Spinal cord (tissue), 9 donors: ENCODE measurements at regions not wholly inside any gene's neighbourhood (a gene's known extent, or its start where the extent isn't known, plus 50 kb on each side); places are given as distances from the start of the nearest gene placed in this dataset.

Experiments used
- DNase-seq, 6 donors: peaks; one replicate each; pipeline versions ENCODE4 v3.0.0 to v3.0.0-alpha.2; 2013 to 2015; ENCODE audit warnings: low spot score in 6 of 6, low read depth in 4 of 6
- H3K27ac ChIP-seq: one replicate; pipeline ENCODE4 v1.5.1; 2013; ENCODE audit warnings: low read depth, low read length, control low read depth
- H3K27me3 ChIP-seq: one replicate; pipeline ENCODE4 v1.6.1; 2013; ENCODE audit warnings: low read length; ENCODE audit not compliant: control insufficient read depth, insufficient read depth
- H3K36me3 ChIP-seq: one replicate; pipeline ENCODE4 v1.6.1; 2013; ENCODE audit warnings: low read length; ENCODE audit not compliant: control insufficient read depth, insufficient read depth
- H3K4me1 ChIP-seq: one replicate; pipeline ENCODE4 v1.6.1; 2013; ENCODE audit warnings: low read length; ENCODE audit not compliant: control insufficient read depth, insufficient read depth
- H3K4me3 ChIP-seq: one replicate; pipeline ENCODE4 v1.5.1; 2013; ENCODE audit warnings: low read depth, low read length, control low read depth
- H3K9me3 ChIP-seq: one replicate; pipeline ENCODE4 v1.6.1; 2013; ENCODE audit warnings: low read length; ENCODE audit not compliant: control insufficient read depth, insufficient read depth
- WGBS: methylation state at CpG from one replicate; pipeline ENCODE4 v1.1.5; 2013; ENCODE audit warnings: missing lambda C conversion rate; ENCODE audit not compliant: insufficient coverage; 5-methylcytosine and 5-hydroxymethylcytosine counted together
- donor health status: healthy.

GRCh38 chr10:53115660-53116059, 343.1 kb upstream of the MBL2 start:
- no peaks in the 10 kb centered on the region for H3K27me3 ChIP-seq
- H3K36me3 ChIP-seq = no peaks in the 10 kb centered on the region
- WGBS = no CpG with 5 or more reads among the region's 2 CpGs
- H3K4me3 ChIP-seq = no peak overlapping the region
- H3K9me3 ChIP-seq = no peaks in the 10 kb centered on the region
- H3K27ac ChIP-seq = no peak overlapping the region
- no peak for DNase-seq
- no peaks in the 10 kb centered on the region for H3K4me1 ChIP-seq

DNA sequence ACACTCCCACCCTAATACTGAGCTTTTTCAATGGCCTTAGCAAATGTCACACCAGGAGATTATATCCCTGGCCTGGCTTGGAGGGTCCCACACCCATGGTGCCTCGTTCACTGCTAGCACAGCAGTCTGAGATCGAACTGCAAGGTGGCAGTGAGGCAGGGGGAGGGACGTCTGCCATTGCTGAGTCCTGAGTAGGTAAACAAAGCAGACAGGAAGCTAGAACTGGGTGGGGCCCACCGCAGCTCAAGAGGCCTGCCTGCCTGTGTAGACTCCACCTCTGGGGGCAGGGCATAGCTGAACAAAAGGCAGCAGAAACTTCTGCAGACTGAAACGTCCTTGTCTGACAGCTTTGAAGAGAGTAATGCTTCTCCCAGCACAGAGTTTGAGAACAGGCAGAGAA, 338.9 kb upstream of the MBL2 start:
- Histone ChIP-seq H3K27me3 (no peaks in the 10 kb centered on the region), H3K4me3 (no peak overlapping the region), H3K4me1 (no peaks in the 10 kb centered on the region), H3K36me3 (no peaks in the 10 kb centered on the region), H3K9me3 (no peaks in the 10 kb centered on the region), H3K27ac (no peak overlapping the region)
- WGBS = 87% methylated on average over 5 of the region's 5 CpGs
- DNase-seq = no peak

DNA sequence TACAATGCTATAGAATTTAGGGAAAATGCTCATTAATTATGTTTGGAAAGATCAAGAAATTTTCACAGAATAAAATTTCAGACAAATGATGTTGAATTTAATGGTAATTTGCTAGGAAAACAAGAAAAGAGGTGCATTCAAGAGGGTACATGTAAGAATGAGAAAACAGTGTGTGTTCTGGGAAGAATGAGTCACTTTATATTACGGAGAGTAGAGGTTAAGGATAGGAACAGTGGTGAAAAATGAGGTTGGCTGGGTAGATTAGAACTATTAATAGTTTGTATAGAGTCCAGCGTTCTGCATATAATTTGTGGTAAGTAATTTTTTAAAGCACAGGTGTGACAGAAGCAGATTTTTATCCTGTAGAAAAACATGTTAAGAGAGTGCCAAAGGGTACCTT, 336.7 kb upstream of the MBL2 start:
- DNase-seq = no peak
- Histone ChIP-seq H3K36me3 (no peaks in the 10 kb centered on the region), H3K27me3 (no peaks in the 10 kb centered on the region), H3K4me3 (no peak overlapping the region), H3K9me3 (no peaks in the 10 kb centered on the region), H3K4me1 (no peaks in the 10 kb centered on the region), H3K27ac (no peak overlapping the region)
- WGBS = 100% methylated on average over 1 of the region's 2 CpGs

DNA sequence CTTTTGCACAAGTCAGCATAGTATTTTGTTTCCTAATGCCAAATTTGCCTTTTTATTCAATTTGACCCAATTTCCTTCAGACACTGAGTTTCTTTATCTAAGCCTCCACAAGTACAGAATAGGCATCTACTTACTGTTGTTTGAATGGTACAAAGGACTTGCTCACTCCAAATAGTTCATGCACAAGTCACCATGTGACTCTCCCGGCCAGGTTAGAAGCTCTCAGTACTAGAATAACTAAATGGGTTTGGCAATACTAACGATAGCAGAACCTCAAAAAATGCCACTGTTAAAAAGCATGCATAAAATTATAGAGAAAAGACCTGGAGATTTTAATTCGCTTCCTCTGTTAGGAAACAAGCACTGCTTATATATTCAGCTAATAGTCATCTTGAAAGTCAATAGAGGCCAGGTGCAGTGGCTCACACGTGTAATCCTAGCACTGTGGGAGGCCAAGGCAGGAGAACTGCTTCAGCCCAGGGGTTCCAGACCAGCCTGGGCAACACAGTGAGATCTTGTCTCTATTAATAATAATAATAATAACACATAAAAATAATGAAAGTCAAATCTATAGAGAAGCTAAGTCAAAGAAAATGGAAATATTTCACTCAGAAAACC, 335.8 kb upstream of the MBL2 start:
- Histone ChIP-seq H3K27me3 (no peaks in the 10 kb centered on the region), H3K36me3 (no peaks in the 10 kb centered on the region), H3K4me1 (no peaks in the 10 kb centered on the region), H3K9me3 (peaks cover 2% of the 10 kb centered on the region), H3K27ac (no peak overlapping the region), H3K4me3 (no peak overlapping the region)
- DNase-seq = no peak
- WGBS = no CpG with 5 or more reads among the region's 4 CpGs

- no peak overlapping the region for H3K27ac ChIP-seq
- H3K27me3 ChIP-seq = no peaks in the 10 kb centered on the region
- H3K4me3 ChIP-seq = no peak overlapping the region
- H3K9me3 ChIP-seq = peaks cover 2% of the 10 kb centered on the region
- no peak for DNase-seq
- H3K36me3 ChIP-seq = no peaks in the 10 kb centered on the region
- H3K4me1 ChIP-seq = no peaks in the 10 kb centered on the region
- no CpG with 5 or more reads among the region's 5 CpGs for WGBS
Observed at GRCh38 chr10:53107711-53108110, 335.1 kb upstream of the MBL2 start.

DNA sequence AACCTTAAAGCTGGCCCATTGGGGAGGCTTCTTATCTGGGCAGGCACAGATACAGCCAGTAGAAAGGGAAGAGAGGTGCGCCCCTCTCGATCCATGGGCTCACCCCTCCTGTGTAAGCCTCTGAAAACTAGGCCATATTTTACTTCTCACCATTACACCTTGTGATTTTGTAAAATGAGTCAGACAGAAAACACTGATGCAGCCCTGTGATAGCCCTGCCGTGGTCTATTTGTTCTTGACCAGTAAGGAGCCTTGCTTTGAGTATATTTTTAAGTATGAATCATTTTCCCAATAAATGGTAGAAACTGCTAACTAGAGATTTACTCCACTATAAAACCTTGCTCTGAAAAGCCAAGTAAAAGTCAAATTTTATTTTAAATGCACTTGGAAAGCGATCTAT, 329.8 kb upstream of the MBL2 start:
- H3K27ac ChIP-seq = no peak overlapping the region
- no peak for DNase-seq
- H3K4me1 ChIP-seq = no peaks in the 10 kb centered on the region
- H3K36me3 ChIP-seq = no peaks in the 10 kb centered on the region
- WGBS = no CpG with 5 or more reads among the region's 4 CpGs
- H3K4me3 ChIP-seq = no peak overlapping the region
- peaks cover 2% of the 10 kb centered on the region for H3K9me3 ChIP-seq
- H3K27me3 ChIP-seq = no peaks in the 10 kb centered on the region

DNA sequence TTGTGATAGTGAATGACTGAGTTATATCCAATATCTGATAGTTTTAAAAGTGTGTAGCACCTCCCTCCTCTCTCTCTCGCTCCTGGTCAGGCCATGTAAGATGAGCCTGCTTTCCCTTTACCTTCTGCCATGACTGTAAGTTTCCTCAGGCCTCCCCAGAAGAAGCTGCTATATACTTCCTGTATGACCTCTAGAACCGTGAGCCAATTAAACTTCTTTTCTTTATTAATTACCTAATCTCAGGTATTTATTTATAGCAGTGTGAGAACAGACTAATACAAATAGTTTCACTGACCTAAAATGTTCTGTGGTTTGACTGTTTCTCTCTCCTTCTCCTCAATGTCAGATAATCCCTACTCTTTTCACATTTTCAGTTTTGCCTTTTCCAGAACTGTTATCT, 321.3 kb upstream of the MBL2 start:
- H3K36me3 ChIP-seq = no peaks in the 10 kb centered on the region
- H3K9me3 ChIP-seq = no peaks in the 10 kb centered on the region
- DNase-seq = no peak
- H3K27me3 ChIP-seq = no peaks in the 10 kb centered on the region
- WGBS = 100% methylated on average over 1 of the region's 2 CpGs
- H3K27ac ChIP-seq = no peak overlapping the region
- H3K4me3 ChIP-seq = no peak overlapping the region
- H3K4me1 ChIP-seq = no peaks in the 10 kb centered on the region

DNA sequence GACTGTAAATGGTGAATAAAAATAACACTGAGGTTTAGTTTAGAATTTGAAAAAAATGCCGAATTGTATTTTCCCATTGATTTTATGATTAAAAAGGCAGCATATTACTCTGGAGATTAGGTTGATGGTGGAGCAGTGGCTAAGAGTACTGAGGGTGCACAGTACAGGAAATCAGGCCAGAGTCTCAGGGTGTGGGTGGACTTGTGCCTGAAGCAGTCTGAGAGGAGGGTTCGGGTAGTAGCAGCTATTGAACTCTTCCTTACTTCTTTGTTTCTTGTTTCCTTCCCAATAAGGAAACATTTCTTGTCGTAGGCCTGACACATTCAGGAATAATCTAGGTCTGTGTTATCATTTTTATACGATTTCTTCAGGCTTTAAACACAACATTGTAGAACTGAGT, 319.0 kb upstream of the MBL2 start:
- Histone ChIP-seq H3K27me3 (no peaks in the 10 kb centered on the region), H3K9me3 (peaks cover 2% of the 10 kb centered on the region), H3K36me3 (no peaks in the 10 kb centered on the region), H3K4me1 (no peaks in the 10 kb centered on the region), H3K27ac (no peak overlapping the region), H3K4me3 (no peak overlapping the region)
- 78% methylated on average over 1 of the region's 4 CpGs for WGBS
- no peak for DNase-seq

- WGBS = 100% methylated on average over 1 of the region's 1 CpG
- no peaks in the 10 kb centered on the region for H3K36me3 ChIP-seq
- H3K27ac ChIP-seq = no peak overlapping the region
- no peak for DNase-seq
- H3K9me3 ChIP-seq = peaks cover 2% of the 10 kb centered on the region
- no peak overlapping the region for H3K4me3 ChIP-seq
- H3K4me1 ChIP-seq = no peaks in the 10 kb centered on the region
- H3K27me3 ChIP-seq = no peaks in the 10 kb centered on the region
Observed at GRCh38 chr10:53088961-53089360, 316.4 kb upstream of the MBL2 start.

GRCh38 chr10:53079283-53079682, 306.7 kb upstream of the MBL2 start:
- Histone ChIP-seq H3K27me3 (no peaks in the 10 kb centered on the region), H3K4me3 (no peak overlapping the region), H3K36me3 (no peaks in the 10 kb centered on the region), H3K27ac (no peak overlapping the region), H3K4me1 (no peaks in the 10 kb centered on the region), H3K9me3 (no peaks in the 10 kb centered on the region)
- no peak for DNase-seq
- WGBS = no CpG with 5 or more reads among the region's 3 CpGs
